ENCODE measurements at regions not wholly inside any gene's neighbourhood (a gene's known extent, or its start where the extent isn't known, plus 50 kb on each side); places are given as distances from the start of the nearest gene placed in this dataset.

- TF ChIP-seq RAD21 (IDR thresholded peaks at IDR 0.05 in 1 of 2, conservative IDR thresholded peaks at IDR 0.05 in 1 of 2; ENCODE audit: low read depth in 2 of 2, low read length in 2 of 2) (no peak), KDM5A (IDR thresholded peaks at IDR 0.05; ENCODE audit: low read length) (no peak), SP1 (IDR thresholded peaks at IDR 0.05; ENCODE audit: low read depth, low read length) (no peak)
Measured at GRCh38 chr16:55384288-55385247, 60.6 kb downstream of the IRX6 start (continued).

All from H1 (cell line).